SJCRH30 (cell line): ENCODE measurements at regions not wholly inside any gene's neighbourhood (a gene's known extent, or its start where the extent isn't known, plus 50 kb on each side); places are given as distances from the start of the nearest gene placed in this dataset.
A peak's percentile ranks its signal among the peaks of the same experiment; 100 is the strongest.

Experiments used
- DNase-seq, 2 experiments: peaks; one replicate each; pipeline ENCODE4 v3.0.0-alpha.2; 2015 to 2020
- H3K27ac ChIP-seq: fragments of 250-450 bp; sonication (Bioruptor Pico); 2 replicates; pipeline ENCODE4 v1.5.1; 2020; ENCODE audit warnings: mild to moderate bottlenecking, moderate library complexity
- H3K27me3 ChIP-seq: fragments of 250-450 bp; sonication (Bioruptor Pico); 2 replicates; pipeline ENCODE4 v1.5.1; 2020; ENCODE audit warnings: mild to moderate bottlenecking, moderate library complexity
- H3K36me3 ChIP-seq: fragments of 250-450 bp; sonication (Bioruptor Pico); 2 replicates; pipeline ENCODE4 v1.5.1; 2020; ENCODE audit warnings: mild to moderate bottlenecking, moderate library complexity
- H3K4me1 ChIP-seq: fragments of 250-450 bp; sonication (Bioruptor Pico); 2 replicates; pipeline ENCODE4 v1.5.1; 2020; ENCODE audit warnings: mild to moderate bottlenecking, moderate library complexity
- H3K4me3 ChIP-seq: fragments of 250-450 bp; sonication (Bioruptor Pico); 2 replicates; pipeline ENCODE4 v1.5.1; 2020; ENCODE audit warnings: mild to moderate bottlenecking, moderate library complexity
- H3K9me3 ChIP-seq: fragments of 250-450 bp; sonication (Bioruptor Pico); replicated peaks from 2 replicates; pipeline ENCODE4 v1.5.1; 2020; ENCODE audit warnings: mild to moderate bottlenecking, moderate library complexity

DNA sequence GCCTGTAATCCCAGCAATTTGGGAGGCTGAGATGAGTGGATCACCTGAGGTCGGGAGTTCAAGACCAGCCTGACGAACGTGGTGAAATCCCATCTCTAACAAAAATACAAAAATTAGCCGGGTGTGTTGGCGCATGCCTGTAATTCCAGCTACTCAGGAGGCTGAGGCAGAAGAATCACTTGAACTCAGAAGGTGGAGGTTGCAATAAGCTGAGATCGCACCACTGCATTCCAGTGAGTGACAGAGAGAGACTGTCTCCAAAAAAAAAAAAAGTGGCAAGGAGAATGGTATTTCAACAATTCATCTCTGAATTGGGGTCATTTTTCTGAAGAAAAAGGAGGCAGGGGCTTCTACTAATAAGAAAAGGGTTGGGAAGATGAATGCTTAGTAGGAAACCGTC lies 111.5 kb upstream of the NHSL1 start:
- H3K4me1 ChIP-seq: peaks cover 4% of the 10 kb centered on the region; the same call in 1 of the 2 replicates
- DNase-seq: no peak
- H3K4me3 ChIP-seq: no peak overlapping the region
- no peaks in the 10 kb centered on the region for H3K27me3 ChIP-seq
- no peaks in the 10 kb centered on the region for H3K9me3 ChIP-seq
- no peaks in the 10 kb centered on the region for H3K36me3 ChIP-seq
- no peak overlapping the region for H3K27ac ChIP-seq

DNA sequence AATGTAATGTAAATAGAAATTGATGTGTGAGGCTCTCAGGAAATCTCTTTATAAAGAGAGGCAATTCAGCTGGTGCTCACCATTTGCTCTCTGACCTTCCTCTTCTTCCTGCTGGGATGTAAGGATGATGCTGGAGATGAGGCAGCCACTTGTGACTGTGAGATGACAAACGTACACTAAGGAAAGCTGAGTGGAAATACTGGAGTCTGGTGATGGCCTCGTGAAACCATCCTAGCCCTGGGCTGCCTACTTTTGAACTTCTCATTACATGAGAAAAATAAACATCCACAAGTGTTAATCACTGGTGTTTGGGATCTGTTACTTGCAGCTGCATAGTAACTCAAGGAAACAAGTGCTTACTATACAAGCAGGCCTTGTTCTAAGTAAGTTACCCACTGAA lies 114.9 kb upstream of the NHSL1 start:
- Histone ChIP-seq H3K4me1 (peaks cover 4% of the 10 kb centered on the region; the same call in 1 of the 2 replicates), H3K36me3 (no peaks in the 10 kb centered on the region), H3K9me3 (no peaks in the 10 kb centered on the region), H3K4me3 (no peak overlapping the region), H3K27me3 (no peaks in the 10 kb centered on the region), H3K27ac (no peak overlapping the region)
- DNase-seq: no peak

DNA sequence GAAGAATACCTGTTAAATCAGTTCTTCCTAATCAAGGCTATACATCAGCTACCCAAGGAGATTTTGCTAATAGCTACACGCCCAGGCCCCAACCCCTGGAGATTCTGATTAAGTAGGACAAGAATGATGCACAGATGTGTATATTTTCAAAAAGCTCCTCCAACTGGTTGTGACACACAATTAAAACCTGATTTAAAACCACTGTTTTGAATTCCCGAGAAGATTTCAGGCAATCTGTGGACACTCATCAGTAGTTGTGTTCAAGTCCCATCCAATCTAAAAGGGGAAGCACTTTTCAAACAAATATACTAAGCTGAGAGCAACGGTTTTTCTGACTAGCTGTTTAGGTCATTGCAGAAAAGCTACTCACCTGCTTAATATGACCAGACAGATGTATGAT lies 118.9 kb upstream of the NHSL1 start:
- Histone ChIP-seq H3K27ac (no peak overlapping the region), H3K9me3 (no peaks in the 10 kb centered on the region), H3K27me3 (no peaks in the 10 kb centered on the region), H3K4me3 (no peak overlapping the region), H3K4me1 (no peaks in the 10 kb centered on the region), H3K36me3 (no peaks in the 10 kb centered on the region)
- DNase-seq: no peak

DNA sequence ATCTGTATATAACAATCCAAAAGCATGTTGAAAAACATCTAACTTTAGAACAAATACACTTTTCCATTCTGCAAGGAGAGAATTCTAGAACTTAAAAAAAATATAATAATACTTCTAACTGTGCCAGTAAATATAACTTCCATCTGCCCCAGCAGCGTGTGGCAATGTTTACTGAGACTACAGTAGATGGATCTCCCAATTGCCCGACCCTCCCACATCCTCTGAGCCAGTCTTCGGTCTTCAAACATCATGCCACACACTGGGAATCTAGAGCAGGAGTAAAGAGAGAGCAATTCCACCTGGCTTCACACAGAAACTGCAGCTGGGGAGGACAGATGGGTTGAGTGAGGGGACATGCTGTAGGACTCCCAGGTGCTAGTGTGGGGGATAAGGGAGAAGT lies 121.3 kb upstream of the NHSL1 start:
- no peaks in the 10 kb centered on the region for H3K36me3 ChIP-seq
- H3K4me1 ChIP-seq: no peaks in the 10 kb centered on the region
- no peak for DNase-seq
- H3K9me3 ChIP-seq: no peaks in the 10 kb centered on the region
- H3K27me3 ChIP-seq: no peaks in the 10 kb centered on the region
- no peak overlapping the region for H3K4me3 ChIP-seq
- no peak overlapping the region for H3K27ac ChIP-seq

DNA sequence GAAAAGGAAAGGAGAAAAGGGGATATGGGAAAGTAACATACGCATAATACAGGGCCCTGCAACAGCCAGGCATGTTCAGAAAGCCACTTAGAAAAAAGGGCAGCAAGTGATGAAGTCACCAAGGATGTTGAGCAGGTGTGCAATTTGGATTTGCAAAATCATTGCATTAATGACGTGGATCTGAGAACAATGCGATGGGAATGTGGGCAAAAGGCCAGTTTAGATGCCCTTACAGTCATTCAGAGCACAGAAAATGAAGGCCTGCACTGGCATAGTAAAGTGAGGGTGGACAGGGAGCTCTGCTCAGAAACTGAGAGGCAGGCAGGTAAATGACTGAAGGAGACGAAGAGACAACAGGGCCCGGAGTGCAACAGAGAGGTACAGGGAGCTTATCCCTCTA lies 123.7 kb upstream of the NHSL1 start:
- no peak overlapping the region for H3K27ac ChIP-seq
- H3K4me3 ChIP-seq: no peak overlapping the region
- no peaks in the 10 kb centered on the region for H3K27me3 ChIP-seq
- DNase-seq: peak in 1 of 2 experiments; percentile 2
- H3K36me3 ChIP-seq: no peaks in the 10 kb centered on the region
- no peaks in the 10 kb centered on the region for H3K4me1 ChIP-seq
- 0 out of 2 replicates have a peak, but pooled peaks cover 3% of the 10 kb centered on the region for H3K9me3 ChIP-seq

DNA sequence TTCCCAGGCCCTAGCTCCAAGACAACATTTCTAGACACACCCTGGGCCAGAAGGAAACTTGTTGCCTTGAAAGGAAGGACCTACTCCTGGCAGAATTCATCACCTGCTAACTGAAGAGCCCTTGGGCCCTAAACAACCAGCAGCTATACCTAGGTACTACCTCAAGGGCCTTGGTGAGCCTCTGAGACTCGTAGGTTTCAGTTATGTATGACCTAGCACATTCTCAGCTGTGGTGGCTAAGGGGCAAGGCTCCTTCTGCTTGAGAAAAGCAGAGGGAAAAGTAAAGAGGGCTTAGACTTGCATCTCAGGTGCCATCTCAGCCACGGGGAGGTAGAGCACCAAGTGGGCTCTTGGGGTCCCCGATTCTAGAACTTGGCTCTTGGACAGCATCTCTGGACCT lies 132.3 kb upstream of the NHSL1 start:
- no peak overlapping the region for H3K27ac ChIP-seq
- DNase-seq: no peak
- no peaks in the 10 kb centered on the region for H3K27me3 ChIP-seq
- no peak overlapping the region for H3K4me3 ChIP-seq
- 0 out of 2 replicates have a peak, but pooled peaks cover 3% of the 10 kb centered on the region for H3K9me3 ChIP-seq
- no peaks in the 10 kb centered on the region for H3K36me3 ChIP-seq
- H3K4me1 ChIP-seq: no peaks in the 10 kb centered on the region

DNA sequence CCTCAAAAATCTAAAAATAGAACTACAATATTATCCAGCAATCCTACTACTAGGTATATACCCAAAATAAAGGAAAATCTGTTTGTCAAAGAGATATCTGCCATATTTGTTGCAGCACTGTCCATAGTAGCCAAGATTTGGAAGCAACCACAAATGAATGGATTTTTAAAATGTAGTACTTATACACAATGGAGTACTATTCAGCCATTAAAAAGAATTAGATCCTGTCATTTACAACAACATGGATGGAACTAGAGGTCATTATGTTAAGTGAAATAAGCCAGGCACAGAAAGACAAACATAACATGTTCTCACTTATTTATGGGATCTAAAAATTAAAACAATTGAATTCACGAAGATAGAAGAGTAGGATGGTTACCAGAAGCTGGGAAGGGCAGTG lies 135.7 kb upstream of the CCDC28A start:
- H3K27me3 ChIP-seq: no peaks in the 10 kb centered on the region
- H3K4me3 ChIP-seq: no peak overlapping the region
- no peaks in the 10 kb centered on the region for H3K4me1 ChIP-seq
- no peak overlapping the region for H3K27ac ChIP-seq
- H3K36me3 ChIP-seq: no peaks in the 10 kb centered on the region
- H3K9me3 ChIP-seq: no peaks in the 10 kb centered on the region
- no peak for DNase-seq

DNA sequence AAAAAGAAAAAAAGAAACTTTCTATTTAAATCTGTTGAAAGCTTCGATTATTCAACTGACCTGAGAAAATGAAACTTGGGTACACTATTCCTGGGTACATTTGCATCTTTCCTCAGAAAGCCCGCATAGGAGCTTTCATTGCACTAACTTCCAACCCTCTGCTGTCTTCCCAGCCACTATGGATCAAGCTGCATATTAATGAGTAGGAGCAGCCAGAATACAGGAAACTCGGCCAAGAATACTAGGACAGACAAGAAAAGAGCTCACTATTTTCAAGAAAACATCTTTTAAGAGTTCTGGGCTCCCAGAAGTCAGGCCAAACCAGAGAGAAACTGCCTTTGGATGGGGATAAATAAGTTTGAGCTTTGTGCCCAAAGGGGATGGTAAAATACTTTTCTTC lies 135.0 kb upstream of the CCDC28A start:
- no peak for DNase-seq
- Histone ChIP-seq H3K9me3 (no peaks in the 10 kb centered on the region), H3K4me3 (no peak overlapping the region), H3K4me1 (no peaks in the 10 kb centered on the region), H3K27me3 (no peaks in the 10 kb centered on the region), H3K36me3 (no peaks in the 10 kb centered on the region), H3K27ac (no peak overlapping the region)

DNA sequence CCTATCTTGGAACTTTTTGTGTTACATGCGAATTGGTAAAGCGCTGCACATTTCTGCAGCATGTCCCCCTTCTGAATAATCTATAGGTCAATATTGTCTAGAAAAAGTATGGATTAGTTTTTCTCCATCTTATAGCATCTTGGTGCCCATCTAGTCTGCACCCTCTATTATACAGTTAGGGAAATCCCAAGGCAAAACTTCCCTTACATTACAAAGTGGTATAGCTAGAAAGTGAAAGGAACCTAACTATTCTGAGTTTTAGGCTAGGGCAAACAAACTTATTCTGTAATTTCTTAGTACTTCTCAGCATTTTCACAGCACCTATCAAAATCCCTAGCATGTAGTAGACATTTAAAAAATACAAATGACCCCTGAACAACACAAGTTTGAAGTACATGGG lies 133.5 kb upstream of the CCDC28A start:
- H3K36me3 ChIP-seq: no peaks in the 10 kb centered on the region
- no peaks in the 10 kb centered on the region for H3K9me3 ChIP-seq
- no peak overlapping the region for H3K4me3 ChIP-seq
- H3K4me1 ChIP-seq: no peaks in the 10 kb centered on the region
- H3K27ac ChIP-seq: no peak overlapping the region
- DNase-seq: no peak
- H3K27me3 ChIP-seq: no peaks in the 10 kb centered on the region

DNA sequence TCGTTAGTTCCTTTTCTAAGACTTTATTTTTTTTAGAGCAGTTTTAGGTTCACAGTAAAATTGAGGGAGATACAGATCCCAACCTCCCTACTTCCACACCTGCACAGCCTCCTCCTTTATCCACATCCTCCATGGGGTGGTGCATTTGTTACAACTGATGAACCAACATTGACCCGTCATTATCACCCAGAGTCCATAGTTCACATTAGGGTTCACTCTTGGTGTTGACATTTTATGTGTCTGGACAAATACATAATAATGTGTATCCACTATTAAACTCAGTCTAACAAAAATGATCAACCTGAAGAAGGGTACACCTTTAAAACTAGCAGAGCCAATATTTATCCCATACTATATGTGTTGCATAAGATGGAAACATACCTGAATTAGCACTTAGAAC lies 130.4 kb upstream of the CCDC28A start:
- Histone ChIP-seq H3K27ac (no peak overlapping the region), H3K36me3 (no peaks in the 10 kb centered on the region), H3K9me3 (no peaks in the 10 kb centered on the region), H3K27me3 (no peaks in the 10 kb centered on the region), H3K4me1 (no peaks in the 10 kb centered on the region), H3K4me3 (no peak overlapping the region)
- DNase-seq: no peak

DNA sequence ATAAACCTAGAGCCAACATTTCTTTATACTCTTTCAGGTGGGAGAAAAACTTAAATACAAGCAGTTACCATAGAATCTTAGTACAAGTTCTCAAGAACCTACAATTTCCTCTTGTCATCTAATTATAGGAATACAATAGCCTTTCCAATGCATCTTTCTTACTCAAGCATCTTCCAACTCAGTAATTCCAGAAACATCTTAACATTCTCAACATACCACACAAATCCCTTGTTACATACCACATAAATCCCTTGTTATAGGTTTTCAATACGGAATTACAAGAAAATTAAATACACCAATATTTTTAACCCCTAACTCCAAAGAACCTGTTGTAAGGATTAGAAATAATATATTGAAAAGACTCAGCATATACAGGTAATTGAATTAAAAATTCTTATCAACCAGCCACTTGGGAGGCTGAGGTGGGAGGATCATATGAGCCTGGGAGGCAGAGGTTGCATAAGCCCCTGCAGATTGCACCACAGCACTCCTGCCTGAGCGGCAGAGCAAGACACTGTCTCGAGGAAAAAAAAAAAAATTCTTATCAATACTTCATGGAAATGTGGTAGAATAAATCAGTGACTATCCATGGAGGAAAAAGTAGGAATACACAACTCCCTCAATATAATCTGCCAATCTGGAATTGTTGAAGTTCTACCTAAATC lies 127.5 kb upstream of the CCDC28A start:
- Histone ChIP-seq H3K36me3 (no peaks in the 10 kb centered on the region), H3K4me3 (no peak overlapping the region), H3K4me1 (no peaks in the 10 kb centered on the region), H3K9me3 (no peaks in the 10 kb centered on the region), H3K27ac (no peak overlapping the region), H3K27me3 (no peaks in the 10 kb centered on the region)
- DNase-seq: no peak

DNA sequence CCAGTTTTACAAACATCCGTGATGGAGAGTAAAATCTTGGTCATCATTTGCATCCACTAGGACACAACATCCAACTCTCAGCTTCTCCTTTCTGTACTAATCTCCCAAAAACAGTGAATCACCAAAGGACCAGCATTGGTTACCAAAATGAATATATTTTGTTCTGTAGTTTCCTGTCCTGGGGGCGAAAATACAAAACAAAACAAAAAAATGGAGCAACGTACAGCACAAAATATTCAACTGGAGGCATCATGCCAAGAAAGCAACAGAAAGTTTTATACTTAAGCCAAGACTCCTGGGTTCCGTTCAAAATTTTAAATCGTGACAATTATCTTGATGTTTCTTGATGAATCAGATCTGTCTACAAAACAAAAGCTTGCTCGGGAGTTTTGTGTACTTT lies 126.6 kb upstream of the CCDC28A start:
- Histone ChIP-seq H3K36me3 (no peaks in the 10 kb centered on the region), H3K27ac (no peak overlapping the region), H3K4me3 (no peak overlapping the region), H3K9me3 (no peaks in the 10 kb centered on the region), H3K27me3 (no peaks in the 10 kb centered on the region), H3K4me1 (no peaks in the 10 kb centered on the region)
- no peak for DNase-seq

DNA sequence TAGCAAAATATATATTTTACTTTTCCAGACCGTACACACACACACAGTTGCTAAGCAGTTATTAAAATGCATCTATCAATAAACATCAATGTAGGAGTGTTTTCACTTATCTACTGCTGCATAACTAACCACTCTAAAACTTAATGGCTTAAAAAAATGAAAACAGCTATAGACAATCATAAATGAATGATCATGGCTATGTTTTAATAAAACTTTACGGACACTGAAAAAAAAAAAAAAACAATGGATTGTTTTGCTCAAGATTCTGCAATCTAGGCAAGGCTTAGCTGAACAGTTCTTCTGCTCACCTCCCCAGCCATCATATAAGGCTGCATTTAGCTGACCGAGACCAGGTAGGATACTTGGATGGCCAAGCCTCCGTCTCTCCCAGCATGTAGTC lies 125.4 kb upstream of the CCDC28A start:
- no peak for DNase-seq
- Histone ChIP-seq H3K27me3 (no peaks in the 10 kb centered on the region), H3K4me3 (no peak overlapping the region), H3K9me3 (no peaks in the 10 kb centered on the region), H3K36me3 (no peaks in the 10 kb centered on the region), H3K27ac (no peak overlapping the region), H3K4me1 (no peaks in the 10 kb centered on the region)

DNA sequence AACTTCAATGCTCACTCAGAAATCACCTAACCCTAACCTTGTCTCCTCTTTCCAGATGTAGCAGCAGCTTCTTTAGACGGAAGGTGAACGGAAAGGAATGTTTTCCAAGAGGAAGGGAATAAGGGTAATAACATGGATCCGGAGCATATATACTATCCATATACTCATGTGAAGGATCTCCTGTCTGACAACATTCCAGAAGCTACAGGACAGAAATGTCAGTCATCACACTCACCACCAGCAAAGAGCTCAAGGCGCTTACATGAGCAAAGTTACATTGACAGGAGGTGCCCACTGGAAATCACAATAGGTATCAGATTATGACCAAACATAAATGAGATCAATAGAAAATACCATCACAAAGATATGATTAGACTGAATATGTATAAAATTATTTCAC lies 122.1 kb upstream of the CCDC28A start:
- no peaks in the 10 kb centered on the region for H3K9me3 ChIP-seq
- DNase-seq: no peak
- no peaks in the 10 kb centered on the region for H3K36me3 ChIP-seq

DNA sequence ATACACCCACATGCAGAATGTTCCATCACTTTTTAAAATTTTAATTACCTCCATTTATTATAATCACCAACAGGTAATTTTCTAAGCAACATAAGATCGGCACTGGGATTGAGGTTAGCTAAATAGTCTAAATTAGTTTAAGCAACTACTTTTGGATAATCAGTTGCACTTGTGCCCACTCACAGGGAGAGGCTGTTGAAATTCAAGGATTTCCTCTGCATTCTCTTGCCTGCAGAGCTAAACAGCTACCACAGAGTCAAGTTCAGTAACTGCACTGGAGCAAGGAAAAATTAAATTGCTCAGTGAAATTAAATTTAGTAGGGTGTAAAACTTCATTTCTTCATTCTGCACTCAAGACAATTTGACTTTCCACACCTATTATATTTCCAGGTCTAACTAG lies 120.7 kb upstream of the CCDC28A start:
- Histone ChIP-seq H3K27me3 (no peaks in the 10 kb centered on the region), H3K27ac (no peak overlapping the region), H3K4me1 (peaks cover 10% of the 10 kb centered on the region), H3K4me3 (no peak overlapping the region), H3K9me3 (no peaks in the 10 kb centered on the region), H3K36me3 (no peaks in the 10 kb centered on the region)
- DNase-seq: no peak

More for the DNA sequence above, 122.1 kb upstream of the CCDC28A start:
- no peak overlapping the region for H3K4me3 ChIP-seq
- peaks cover 6% of the 10 kb centered on the region for H3K4me1 ChIP-seq
- no peaks in the 10 kb centered on the region for H3K27me3 ChIP-seq
- H3K27ac ChIP-seq: no peak overlapping the region

DNA sequence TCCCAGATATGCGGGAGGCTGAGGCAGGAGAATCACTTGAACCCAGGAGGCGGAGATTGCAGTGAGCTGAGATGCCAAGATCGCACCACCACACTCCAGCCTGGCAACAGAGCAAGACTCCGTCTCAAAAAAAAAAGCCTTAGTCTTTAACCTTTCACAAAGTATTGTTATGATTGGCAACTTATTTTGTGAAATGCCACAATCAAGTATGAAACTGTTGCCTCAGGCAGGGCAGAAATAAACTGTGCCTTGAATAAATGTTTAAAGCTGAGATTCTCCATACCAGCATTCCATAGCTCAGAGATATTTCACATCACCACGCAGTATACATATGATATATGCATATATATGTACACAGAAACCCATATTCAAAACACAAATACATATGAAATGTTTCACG lies 120.1 kb upstream of the CCDC28A start:
- no peak for DNase-seq
- H3K27me3 ChIP-seq: no peaks in the 10 kb centered on the region
- no peak overlapping the region for H3K27ac ChIP-seq
- no peak overlapping the region for H3K4me3 ChIP-seq
- H3K36me3 ChIP-seq: no peaks in the 10 kb centered on the region
- H3K9me3 ChIP-seq: no peaks in the 10 kb centered on the region
- H3K4me1 ChIP-seq: peaks cover 10% of the 10 kb centered on the region
